HFFc6 (cell line): ENCODE measurements at regions not wholly inside any gene's neighbourhood (a gene's known extent, or its start where the extent isn't known, plus 50 kb on each side); places are given as distances from the start of the nearest gene placed in this dataset.

Experiments used
- DNase-seq: peaks from one replicate; pipeline ENCODE4 v3.0.0-alpha.2; 2018
- H3K27ac Mint-ChIP-seq: 2 replicates; pipeline ENCODE4 v1.8.0; 2020; ENCODE audit warnings: mild to moderate bottlenecking, mixed read lengths
- H3K27me3 Mint-ChIP-seq: 2 replicates; pipeline ENCODE4 v1.8.0; 2021; ENCODE audit warnings: mild to moderate bottlenecking, moderate library complexity, mixed read lengths; ENCODE audit not compliant: insufficient read depth
- H3K36me3 Mint-ChIP-seq: 2 replicates; pipeline ENCODE4 v1.8.0; 2021; ENCODE audit warnings: low read depth, mixed read lengths
- H3K4me1 Mint-ChIP-seq: 2 replicates; pipeline ENCODE4 v1.8.0; 2020; ENCODE audit warnings: low read depth, mixed read lengths
- H3K4me3 Mint-ChIP-seq: 2 replicates; pipeline ENCODE4 v1.8.0; 2020; ENCODE audit warnings: mild to moderate bottlenecking, moderate library complexity, mixed read lengths
- H3K9me3 Mint-ChIP-seq: 2 replicates; pipeline ENCODE4 v1.8.0; 2020; ENCODE audit warnings: mild to moderate bottlenecking, mixed read lengths
- CTCF ChIP-seq: fragments of 200-600 bp; sonication (generic); IDR thresholded peaks from 2 replicates; pipeline ENCODE4 v1.5.0; 2021; ENCODE audit warnings: antibody characterized with exemption, mild to moderate bottlenecking

GRCh38 chr3:177817751-177818150 lies 620.5 kb upstream of the TBL1XR1 start:
- no peak for DNase-seq
- no peaks in the 10 kb centered on the region; the same call in 1 of the 2 replicates for H3K27me3 Mint-ChIP-seq
- H3K9me3 Mint-ChIP-seq, result no peaks in the 10 kb centered on the region
- no peaks in the 10 kb centered on the region for H3K36me3 Mint-ChIP-seq
- H3K27ac Mint-ChIP-seq, result no peak overlapping the region
- no peak for TF ChIP-seq CTCF
- H3K4me1 Mint-ChIP-seq, result peaks cover 30% of the 10 kb centered on the region
- no peak overlapping the region for H3K4me3 Mint-ChIP-seq

- no peak for TF ChIP-seq CTCF
- no peak for DNase-seq
- Mint-ChIP-seq H3K27me3 (no peaks in the 10 kb centered on the region; the same call in 1 of the 2 replicates), H3K36me3 (no peaks in the 10 kb centered on the region), H3K4me3 (no peak overlapping the region), H3K27ac (no peak overlapping the region), H3K4me1 (peaks cover 40% of the 10 kb centered on the region), H3K9me3 (no peaks in the 10 kb centered on the region)
Measured at GRCh38 chr3:177818712-177819240, 621.5 kb upstream of the TBL1XR1 start.

GRCh38 chr3:177820683-177821316 lies 623.5 kb upstream of the TBL1XR1 start:
- H3K4me1 Mint-ChIP-seq, result peaks cover 55% of the 10 kb centered on the region
- H3K9me3 Mint-ChIP-seq, result no peaks in the 10 kb centered on the region
- no peaks in the 10 kb centered on the region for H3K36me3 Mint-ChIP-seq
- TF ChIP-seq CTCF, result no peak
- H3K4me3 Mint-ChIP-seq, result no peak overlapping the region
- H3K27me3 Mint-ChIP-seq, result no peaks in the 10 kb centered on the region
- H3K27ac Mint-ChIP-seq, result no peak overlapping the region
- no peak for DNase-seq

GRCh38 chr3:177822681-177823096 lies 625.4 kb upstream of the TBL1XR1 start:
- no peak overlapping the region for H3K4me3 Mint-ChIP-seq
- H3K27me3 Mint-ChIP-seq, result no peaks in the 10 kb centered on the region
- no peak overlapping the region for H3K27ac Mint-ChIP-seq
- TF ChIP-seq CTCF, result no peak
- no peak for DNase-seq
- H3K9me3 Mint-ChIP-seq, result no peaks in the 10 kb centered on the region
- H3K36me3 Mint-ChIP-seq, result no peaks in the 10 kb centered on the region
- peaks cover 58% of the 10 kb centered on the region for H3K4me1 Mint-ChIP-seq

GRCh38 chr3:177823701-177824189 lies 626.5 kb upstream of the TBL1XR1 start:
- Mint-ChIP-seq H3K9me3 (no peaks in the 10 kb centered on the region), H3K36me3 (no peaks in the 10 kb centered on the region), H3K4me1 (peaks cover 64% of the 10 kb centered on the region), H3K27me3 (no peaks in the 10 kb centered on the region), H3K27ac (peak overlapping the region; percentile 73), H3K4me3 (no peak overlapping the region; the same call in 1 of the 2 replicates)
- DNase-seq, result no peak
- no peak for TF ChIP-seq CTCF
